SK-N-SH treated with all-trans-retinoic acid at 6 μM for 48 hours (cell line): ENCODE measurements at regions not wholly inside any gene's neighbourhood (a gene's known extent, or its start where the extent isn't known, plus 50 kb on each side); places are given as distances from the start of the nearest gene placed in this dataset.

Source experiments
- ATAC-seq: fragments of 200-7000 bp; cut with Tn5 transposase; 3 replicates; pipeline ENCODE4 v1.9.1; 2020; ENCODE audit warnings: mild to moderate bottlenecking, moderate library complexity
- ARNTL ChIP-seq: fragments of 450-650 bp; formaldehyde crosslinking; IDR thresholded peaks from 2 replicates; pipeline ENCODE4 v1.5.0; 2020; ENCODE audit warnings: low read depth, mild to moderate bottlenecking, moderate library complexity, borderline replicate concordance
- BACH2 ChIP-seq: fragments of 250-450 bp; sonication (Bioruptor Pico); IDR thresholded peaks from 2 replicates; pipeline ENCODE4 v1.9.0; 2021; ENCODE audit warnings: mild to moderate bottlenecking, borderline replicate concordance
- CSDC2 ChIP-seq: fragments of 250-450 bp; sonication (Bioruptor Pico); IDR thresholded peaks from 2 replicates; pipeline ENCODE4 v1.5.0; 2020; ENCODE audit warnings: mild to moderate bottlenecking, moderate library complexity
- CSRNP3 ChIP-seq: fragments of 250-450 bp; sonication (Bioruptor Pico); IDR thresholded peaks from 2 replicates; pipeline ENCODE4 v1.5.1; 2021; ENCODE audit warnings: mild to moderate bottlenecking, moderate library complexity
- ESRRG ChIP-seq: fragments of 250-450 bp; sonication (Bioruptor Pico); IDR thresholded peaks from 2 replicates; pipeline ENCODE4 v1.6.1; 2021; ENCODE audit warnings: mild to moderate bottlenecking
- GLIS3 ChIP-seq: fragments of 250-450 bp; sonication (Bioruptor Pico); IDR thresholded peaks from 2 replicates; pipeline ENCODE4 v1.5.0; 2020; ENCODE audit warnings: mild to moderate bottlenecking, moderate library complexity
- OSR1 ChIP-seq: fragments of 250-450 bp; sonication (Bioruptor Pico); IDR thresholded peaks from 2 replicates; pipeline ENCODE4 v1.8.0; 2022; ENCODE audit warnings: moderate library complexity, mild to moderate bottlenecking, inconsistent platforms
- POU6F1 ChIP-seq: fragments of 250-450 bp; sonication (Bioruptor Pico); IDR thresholded peaks from 2 replicates; pipeline ENCODE4 v1.8.0; 2021; ENCODE audit warnings: low read depth, mild to moderate bottlenecking, moderate library complexity, borderline replicate concordance
- PPARA ChIP-seq: fragments of 250-450 bp; sonication (Bioruptor Pico); IDR thresholded peaks from 2 replicates; pipeline ENCODE4 v1.5.0; 2020; ENCODE audit warnings: mild to moderate bottlenecking, borderline replicate concordance
- RARB ChIP-seq: fragments of 250-450 bp; sonication (Bioruptor Pico); IDR thresholded peaks from 2 replicates; pipeline ENCODE4 v1.8.0; 2021; ENCODE audit warnings: mild to moderate bottlenecking, moderate library complexity
- SNAI2 ChIP-seq: fragments of 250-450 bp; sonication (Bioruptor Pico); IDR thresholded peaks from 2 replicates; pipeline ENCODE4 v1.5.0; 2020; ENCODE audit warnings: mild to moderate bottlenecking, moderate library complexity
- TCF4 ChIP-seq: fragments of 250-450 bp; sonication (Bioruptor Pico); IDR thresholded peaks from 2 replicates; pipeline ENCODE4 v1.8.0; 2021; ENCODE audit warnings: mild to moderate bottlenecking, moderate library complexity, borderline replicate concordance
- TOX ChIP-seq: fragments of 250-450 bp; sonication (Bioruptor Pico); IDR thresholded peaks from 2 replicates; pipeline ENCODE4 v1.8.0; 2021; ENCODE audit warnings: mild to moderate bottlenecking, moderate library complexity, borderline replicate concordance
- TSHZ2 ChIP-seq: fragments of 250-450 bp; sonication (Bioruptor Pico); IDR thresholded peaks from 2 replicates; pipeline ENCODE4 v1.5.0; 2020; ENCODE audit warnings: mild to moderate bottlenecking, moderate library complexity
- ZC3H10 ChIP-seq: fragments of 250-450 bp; sonication (Bioruptor Pico); IDR thresholded peaks from 2 replicates; pipeline ENCODE4 v1.5.1; 2021; ENCODE audit warnings: mild to moderate bottlenecking, moderate library complexity
- ZFP3 ChIP-seq: fragments of 250-450 bp; sonication (Bioruptor Pico); IDR thresholded peaks from 2 replicates; pipeline ENCODE4 v1.5.0; 2020; ENCODE audit warnings: mild to moderate bottlenecking, moderate library complexity
- ZFP30 ChIP-seq: fragments of 450-650 bp; formaldehyde crosslinking; IDR thresholded peaks from 2 replicates; pipeline ENCODE4 v1.5.0; 2022; ENCODE audit warnings: mild to moderate bottlenecking, moderate library complexity
- ZNF70 ChIP-seq: fragments of 450-650 bp; formaldehyde crosslinking; IDR thresholded peaks from 2 replicates; pipeline ENCODE4 v1.5.0; 2020; ENCODE audit warnings: mild to moderate bottlenecking, moderate library complexity
- ZNF8 ChIP-seq: fragments of 450-650 bp; formaldehyde crosslinking; IDR thresholded peaks from 2 replicates; pipeline ENCODE4 v1.5.0; 2020; ENCODE audit warnings: mild to moderate bottlenecking, moderate library complexity
- TF ChIP-seq, protein P1 (sequence below): fragments of 250-450 bp; sonication (Bioruptor Pico); IDR thresholded peaks from 2 replicates; pipeline ENCODE4 v1.8.0; 2020; ENCODE audit warnings: mild to moderate bottlenecking, moderate library complexity, borderline replicate concordance
- TF ChIP-seq, protein P2 (sequence below): fragments of 250-450 bp; sonication (Bioruptor Pico); IDR thresholded peaks from 2 replicates; pipeline ENCODE4 v1.5.1; 2020; ENCODE audit warnings: low read depth, mild to moderate bottlenecking, moderate library complexity

DNA sequence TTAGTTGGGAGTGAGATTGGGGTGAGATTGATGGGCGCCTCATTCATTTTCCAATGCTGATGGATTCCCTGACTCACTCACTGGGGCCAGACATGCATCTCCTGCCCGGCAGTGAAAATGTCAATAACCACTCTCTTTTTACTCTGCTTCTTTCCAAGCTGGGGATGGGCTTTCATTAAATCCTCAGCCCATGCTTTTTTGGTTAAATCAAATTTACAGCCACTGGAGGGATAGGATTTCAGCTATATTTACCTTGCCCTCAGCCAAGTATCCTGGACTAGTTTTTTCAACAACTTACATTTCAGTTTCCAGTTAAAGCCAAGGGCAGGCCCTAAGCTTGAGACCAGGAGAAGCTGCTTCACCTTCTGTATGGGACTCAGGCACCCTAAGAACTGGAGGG is 162.8 kb downstream of the TSN start:
- TF ChIP-seq ESRRG (CRISPR knock-in tag) (no peak), SNAI2 (CRISPR knock-in tag) (no peak), ZC3H10 (CRISPR knock-in tag) (no peak), RARB (no peak), GLIS3 (CRISPR knock-in tag) (no peak), ZNF70 (no peak), BACH2 (no peak), OSR1 (CRISPR knock-in tag) (no peak), ZNF8 (CRISPR knock-in tag) (no peak), TSHZ2 (CRISPR knock-in tag) (no peak), CSRNP3 (CRISPR knock-in tag) (no peak), POU6F1 (CRISPR knock-in tag) (no peak), ZFP3 (no peak), ARNTL (CRISPR knock-in tag) (no peak), TOX (no peak), TCF4 (CRISPR knock-in tag) (no peak), ZFP30 (no peak), CSDC2 (CRISPR knock-in tag) (no peak)
- TF ChIP-seq, protein P1, sequence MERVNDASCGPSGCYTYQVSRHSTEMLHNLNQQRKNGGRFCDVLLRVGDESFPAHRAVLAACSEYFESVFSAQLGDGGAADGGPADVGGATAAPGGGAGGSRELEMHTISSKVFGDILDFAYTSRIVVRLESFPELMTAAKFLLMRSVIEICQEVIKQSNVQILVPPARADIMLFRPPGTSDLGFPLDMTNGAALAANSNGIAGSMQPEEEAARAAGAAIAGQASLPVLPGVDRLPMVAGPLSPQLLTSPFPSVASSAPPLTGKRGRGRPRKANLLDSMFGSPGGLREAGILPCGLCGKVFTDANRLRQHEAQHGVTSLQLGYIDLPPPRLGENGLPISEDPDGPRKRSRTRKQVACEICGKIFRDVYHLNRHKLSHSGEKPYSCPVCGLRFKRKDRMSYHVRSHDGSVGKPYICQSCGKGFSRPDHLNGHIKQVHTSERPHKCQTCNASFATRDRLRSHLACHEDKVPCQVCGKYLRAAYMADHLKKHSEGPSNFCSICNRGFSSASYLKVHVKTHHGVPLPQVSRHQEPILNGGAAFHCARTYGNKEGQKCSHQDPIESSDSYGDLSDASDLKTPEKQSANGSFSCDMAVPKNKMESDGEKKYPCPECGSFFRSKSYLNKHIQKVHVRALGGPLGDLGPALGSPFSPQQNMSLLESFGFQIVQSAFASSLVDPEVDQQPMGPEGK (CRISPR knock-in tag), result no peak
- TF ChIP-seq, protein P2, sequence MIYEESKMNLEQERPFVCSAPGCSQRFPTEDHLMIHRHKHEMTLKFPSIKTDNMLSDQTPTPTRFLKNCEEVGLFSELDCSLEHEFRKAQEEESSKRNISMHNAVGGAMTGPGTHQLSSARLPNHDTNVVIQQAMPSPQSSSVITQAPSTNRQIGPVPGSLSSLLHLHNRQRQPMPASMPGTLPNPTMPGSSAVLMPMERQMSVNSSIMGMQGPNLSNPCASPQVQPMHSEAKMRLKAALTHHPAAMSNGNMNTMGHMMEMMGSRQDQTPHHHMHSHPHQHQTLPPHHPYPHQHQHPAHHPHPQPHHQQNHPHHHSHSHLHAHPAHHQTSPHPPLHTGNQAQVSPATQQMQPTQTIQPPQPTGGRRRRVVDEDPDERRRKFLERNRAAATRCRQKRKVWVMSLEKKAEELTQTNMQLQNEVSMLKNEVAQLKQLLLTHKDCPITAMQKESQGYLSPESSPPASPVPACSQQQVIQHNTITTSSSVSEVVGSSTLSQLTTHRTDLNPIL (CRISPR knock-in tag), result no peak
- ATAC-seq, result no peak

DNA sequence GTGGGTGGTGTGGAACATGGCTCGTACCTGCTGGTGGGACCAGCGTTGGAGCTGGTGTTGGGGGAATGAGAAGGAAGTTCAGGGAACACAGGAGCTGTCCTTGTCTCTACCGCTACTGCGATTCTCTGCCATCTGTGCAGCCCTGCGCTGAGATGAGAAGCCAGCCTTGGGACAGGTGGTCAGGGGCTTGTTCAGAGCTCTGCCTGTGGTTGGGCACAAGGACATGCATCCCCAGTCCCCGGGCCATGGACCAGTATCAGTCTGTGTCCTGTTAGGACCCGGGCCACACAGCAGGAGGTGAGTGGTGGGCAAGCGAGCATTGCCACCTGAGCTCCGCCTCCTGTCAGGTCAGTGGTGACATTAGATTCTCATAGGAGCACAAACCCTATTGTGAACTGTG is 164.4 kb downstream of the TSN start:
- TF ChIP-seq PPARA (CRISPR knock-in tag), result no peak
- TF ChIP-seq ZFP30, result no peak
- no peak for TF ChIP-seq POU6F1 (CRISPR knock-in tag)
- TF ChIP-seq ZFP3, result no peak
- no peak for TF ChIP-seq ARNTL (CRISPR knock-in tag)
- TF ChIP-seq RARB, result no peak
- no peak for TF ChIP-seq TSHZ2 (CRISPR knock-in tag)
- no peak for TF ChIP-seq TOX
- no peak for TF ChIP-seq BACH2
- no peak for TF ChIP-seq SNAI2 (CRISPR knock-in tag)
- TF ChIP-seq ZC3H10 (CRISPR knock-in tag), result no peak
- ATAC-seq, result no peak
